H1 (cell line): ENCODE measurements at regions not wholly inside any gene's neighbourhood (a gene's known extent, or its start where the extent isn't known, plus 50 kb on each side); places are given as distances from the start of the nearest gene placed in this dataset.

Experiments
- CTCF ChIA-PET: fragments of 300-600 bp; sonication (Branson Sonifier 250); formaldehyde crosslinking; loops from one replicate; lab custom pipeline; 2021; ENCODE audit not compliant: partially characterized antibody; lab: Charles Lee
- POLR2A ChIA-PET: fragments of 300-600 bp; sonication (Branson Sonifier 250); formaldehyde crosslinking; loops from one replicate; lab custom pipeline; 2021; ENCODE audit warnings: inconsistent platforms; ENCODE audit not compliant: partially characterized antibody; lab: Charles Lee
- DNase-seq, 2 experiments: peaks; one replicate each; pipeline versions ENCODE4 v3.0.0 to v3.0.0-alpha.2; 2010 to 2022; ENCODE audit warnings: low spot score in 2 of 2, low read depth in 1 of 2, mixed read lengths in 1 of 2
- FAIRE-seq: peaks from 2 replicates; lab custom pipeline; 2011; peaks lifted over from hg19 to GRCh38; lab: Jason Lieb, UNC
- H2AFZ ChIP-seq: 2 replicates; pipeline ENCODE4 v1.8.1; 2012; ENCODE audit warnings: low read length, inconsistent platforms
- H2AK5ac ChIP-seq: 2 replicates; pipeline ENCODE4 v1.6.1; 2013; ENCODE audit warnings: low read depth, low read length
- H2BK120ac ChIP-seq: replicated peaks from 2 replicates; pipeline ENCODE3; 2013; ENCODE audit warnings: low read depth, low read length, inconsistent platforms
- H2BK12ac ChIP-seq: 2 replicates; pipeline ENCODE4 v1.6.1; 2013; ENCODE audit warnings: low read depth, low read length
- H2BK15ac ChIP-seq: 2 replicates; pipeline ENCODE4 v1.6.1; 2013; ENCODE audit warnings: low read length
- H2BK20ac ChIP-seq: 2 replicates; pipeline ENCODE4 v1.6.1; 2013; ENCODE audit warnings: low read length
- H2BK5ac ChIP-seq: 2 replicates; pipeline ENCODE4 v1.6.1; 2013; ENCODE audit warnings: low read depth, low read length
- H3K14ac ChIP-seq: 2 replicates; pipeline ENCODE4 v1.6.1; 2013; ENCODE audit warnings: inconsistent platforms; ENCODE audit not compliant: insufficient read length
- H3K18ac ChIP-seq: 2 replicates; pipeline ENCODE4 v1.6.1; 2013; ENCODE audit warnings: low read length; ENCODE audit errors: extremely low read depth
- H3K23ac ChIP-seq: 2 replicates; pipeline ENCODE4 v1.6.1; 2013; ENCODE audit warnings: inconsistent platforms; ENCODE audit not compliant: insufficient read length
- H3K23me2 ChIP-seq: 2 replicates; pipeline ENCODE4 v1.6.1; 2013; ENCODE audit warnings: low read depth, low read length
- H3K27ac ChIP-seq: 2 replicates; pipeline ENCODE4 v1.6.1; 2011; ENCODE audit warnings: low read depth, low read length, inconsistent platforms
- H3K27me3 ChIP-seq, 4 experiments: replicated peaks in 1 of 4; 1 replicate in 1 of 4; 2 replicates in 3 of 4; pipeline versions ENCODE4 v1.6.1 to v1.8.1; 2011 to 2013; ENCODE audit warnings: low read length in 3 of 4, mild to moderate bottlenecking in 3 of 4, inconsistent platforms in 2 of 4, mixed read lengths in 2 of 4, moderate library complexity in 1 of 4; ENCODE audit not compliant: control insufficient read depth in 3 of 4, insufficient read depth in 3 of 4; ENCODE audit errors: extremely low read depth in 1 of 4
- H3K36me3 ChIP-seq, 4 experiments: 2 replicates each; pipeline versions ENCODE4 v1.6.1 to v1.8.1; 2011 to 2013; ENCODE audit warnings: mild to moderate bottlenecking in 4 of 4, low read length in 3 of 4, moderate library complexity in 2 of 4, control low read depth in 1 of 4, inconsistent platforms in 1 of 4; ENCODE audit not compliant: insufficient read depth in 4 of 4, control insufficient read depth in 2 of 4
- H3K4ac ChIP-seq: replicated peaks from 2 replicates; pipeline ENCODE3; 2013; ENCODE audit warnings: low read length, low read depth, mixed read lengths, inconsistent platforms; ENCODE audit not compliant: insufficient read length
- H3K4me1 ChIP-seq, 4 experiments: replicated peaks in 1 of 4; 1 replicate in 1 of 4; 2 replicates in 3 of 4; pipeline versions ENCODE4 v1.6.1 to v1.8.1; 2011 to 2013; ENCODE audit warnings: low read length in 3 of 4, inconsistent platforms in 2 of 4, mixed read lengths in 1 of 4; ENCODE audit not compliant: insufficient read depth in 4 of 4, control insufficient read depth in 3 of 4
- H3K4me2 ChIP-seq, 2 experiments: 2 replicates each; pipeline versions ENCODE4 v1.6.1 to v1.8.1; 2011 to 2013; ENCODE audit warnings: low read depth in 2 of 2, low read length in 2 of 2, control low read depth in 1 of 2, inconsistent platforms in 1 of 2, mild to moderate bottlenecking in 1 of 2; ENCODE audit not compliant: insufficient read depth in 1 of 2
- H3K4me3 ChIP-seq, 4 experiments: fragments of 200-600, 300-600 bp in 1 of 4; sonication (generic), shearing (Covaris generic), sonication (Bioruptor Twin) in 1 of 4; 2 replicates each; pipeline versions ENCODE4 v1.5.1 to v1.8.1; 2011 to 2016; ENCODE audit warnings: low read length in 4 of 4, low read depth in 3 of 4, control low read depth in 2 of 4, inconsistent platforms in 2 of 4, mild to moderate bottlenecking in 2 of 4, mixed read lengths in 1 of 4, moderate library complexity in 1 of 4; ENCODE audit not compliant: insufficient read depth in 2 of 4; ENCODE audit errors: extremely low read depth in 1 of 4
- H3K56ac ChIP-seq: replicated peaks from 2 replicates; pipeline ENCODE3; 2013; ENCODE audit warnings: low read depth, mild to moderate bottlenecking, mixed read lengths, low read length, inconsistent platforms; ENCODE audit not compliant: insufficient read length
- H3K79me1 ChIP-seq: 2 replicates; pipeline ENCODE4 v1.6.1; 2013; ENCODE audit warnings: low read depth, low read length, control low read depth
- H3K79me2 ChIP-seq, 2 experiments: 2 replicates each; pipeline versions ENCODE4 v1.6.1 to v1.8.1; 2012 to 2013; ENCODE audit warnings: low read length in 2 of 2, mild to moderate bottlenecking in 2 of 2, inconsistent platforms in 1 of 2; ENCODE audit not compliant: insufficient read depth in 2 of 2, control insufficient read depth in 1 of 2
- H3K9ac ChIP-seq, 4 experiments: replicated peaks in 1 of 4; 1 replicate in 1 of 4; 2 replicates in 3 of 4; pipeline versions ENCODE4 v1.6.1 to v1.8.1; 2011 to 2013; ENCODE audit warnings: low read depth in 3 of 4, low read length in 3 of 4, control low read depth in 2 of 4, mild to moderate bottlenecking in 2 of 4, moderate library complexity in 2 of 4, inconsistent platforms in 1 of 4; ENCODE audit errors: extremely low read depth in 1 of 4
- H3K9me3 ChIP-seq, 2 experiments: 2 replicates each; pipeline versions ENCODE4 v1.6.1 to v1.8.1; 2012 to 2013; ENCODE audit warnings: mild to moderate bottlenecking in 2 of 2, moderate library complexity in 2 of 2, control low read depth in 1 of 2, inconsistent platforms in 1 of 2, low read depth in 1 of 2, low read length in 1 of 2, mixed read lengths in 1 of 2; ENCODE audit not compliant: insufficient read depth in 2 of 2
- H4K20me1 ChIP-seq, 2 experiments: replicated peaks in 1 of 2; 2 replicates each; pipeline versions ENCODE3 to v1.8.1; 2011 to 2013; ENCODE audit warnings: inconsistent platforms in 2 of 2, low read length in 2 of 2, mild to moderate bottlenecking in 1 of 2; ENCODE audit not compliant: insufficient read depth in 2 of 2, control insufficient read depth in 1 of 2
- H4K5ac ChIP-seq: 2 replicates; pipeline ENCODE4 v1.6.1; 2013; ENCODE audit warnings: low read length, low read depth, mixed read lengths, inconsistent platforms; ENCODE audit not compliant: insufficient read length
- H4K8ac ChIP-seq: 2 replicates; pipeline ENCODE4 v1.8.0; 2013; ENCODE audit warnings: mild to moderate bottlenecking, moderate library complexity, low read length, inconsistent platforms; ENCODE audit not compliant: insufficient read depth; ENCODE audit errors: extremely low read depth
- H4K91ac ChIP-seq: replicated peaks from 2 replicates; pipeline ENCODE3; 2013; ENCODE audit warnings: low read length, mixed read lengths, inconsistent platforms; ENCODE audit not compliant: insufficient read length
- BRCA1 ChIP-seq: IDR thresholded peaks from 2 replicates; pipeline ENCODE4 v1.6.1; 2012; ENCODE audit warnings: low read depth, low read length, improper control_type of control experiment
- SAP30 ChIP-seq: fragments of 300-600 bp; sonication (generic); IDR thresholded peaks from 2 replicates; pipeline ENCODE4 v1.7.1; 2012; ENCODE audit warnings: low read length, moderate library complexity, mild to moderate bottlenecking, inconsistent platforms; ENCODE audit not compliant: insufficient read depth, insufficient replicate concordance
- SP4 ChIP-seq: IDR thresholded peaks from 2 replicates; pipeline ENCODE4 v1.6.1; 2012; ENCODE audit warnings: low read length, inconsistent platforms
- WGBS, 2 experiments: shearing (Covaris generic) in 1 of 2; methylation state at CpG; one replicate each; pipeline versions ENCODE4 v1.1.6 to v1.1.7; 2013 to 2015; ENCODE audit warnings: low lambda C conversion rate in 2 of 2, mixed read lengths in 2 of 2, inconsistent platforms in 1 of 2, low coverage in 1 of 2, missing lambda C conversion rate in 1 of 2; ENCODE audit not compliant: insufficient replicate concordance in 2 of 2, insufficient coverage in 1 of 2, insufficient read length in 1 of 2; ENCODE audit errors: extremely low coverage in 1 of 2, missing lambda C conversion rate in 1 of 2; 5-methylcytosine and 5-hydroxymethylcytosine counted together

DNA sequence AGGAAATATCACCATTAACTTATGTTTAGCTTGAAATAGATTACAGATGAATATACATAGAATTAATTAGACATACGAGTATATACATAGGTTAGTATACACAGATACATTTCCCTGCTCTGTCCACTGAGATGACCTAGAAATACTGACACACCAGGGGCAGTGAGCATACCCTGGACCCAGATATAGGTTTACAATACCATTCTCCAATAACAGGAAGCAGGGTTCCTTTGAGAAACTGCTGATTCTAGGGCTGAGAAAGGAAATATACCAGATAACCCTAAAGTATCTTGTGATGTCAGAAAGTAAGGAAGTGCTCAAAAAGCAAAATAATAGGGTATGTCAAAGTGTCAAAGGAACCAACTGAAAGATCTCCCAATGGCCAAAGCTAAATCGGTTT is 322.5 kb downstream of the HAO1 start:
- no peak for TF ChIP-seq BRCA1
- no peak for TF ChIP-seq SP4
- no peak for TF ChIP-seq SAP30

More for the DNA sequence above, 322.5 kb downstream of the HAO1 start:
- DNase-seq (no peak), FAIRE-seq (no peak)
- H3K18ac ChIP-seq = no peak overlapping the region
- H3K36me3 ChIP-seq = no peaks in the 10 kb centered on the region
- no peak overlapping the region for H2BK12ac ChIP-seq
- H3K79me2 ChIP-seq = no peaks in the 10 kb centered on the region
- no peak overlapping the region for H2BK15ac ChIP-seq
- ChIA-PET CTCF (interaction anchor here (1.1 kb wide), 1 partner anchor 45 kb away, joined by 3 read pairs; no protein-coding TSS in a partner anchor), POLR2A (no interaction called here)
- no peaks in the 10 kb centered on the region for H3K79me1 ChIP-seq
- no peaks in the 10 kb centered on the region for H3K27me3 ChIP-seq
- H4K91ac ChIP-seq = no peak overlapping the region
- H3K4ac ChIP-seq = no peak overlapping the region
- H3K9me3 ChIP-seq = peaks cover 5 to 9% of the 10 kb centered on the region in 2 experiments; a peak in 2 of 4 replicates
- no peak overlapping the region for H2BK120ac ChIP-seq
- no peak overlapping the region for H3K9ac ChIP-seq
- 95% methylated on average over 2 of the region's 2 CpGs; no CpG with 5 or more reads in 1 of the 2 experiments for WGBS, 2 experiments
- no peak overlapping the region for H2BK5ac ChIP-seq
- no peak overlapping the region for H3K23ac ChIP-seq
- H3K4me1 ChIP-seq = no peaks in the 10 kb centered on the region
- no peaks in the 10 kb centered on the region for H4K20me1 ChIP-seq
- H3K4me2 ChIP-seq = no peak overlapping the region
- H4K8ac ChIP-seq = no peak overlapping the region
- no peak overlapping the region for H2AFZ ChIP-seq
- H3K4me3 ChIP-seq = no peak overlapping the region
- no peak overlapping the region for H3K56ac ChIP-seq
- no peak overlapping the region for H3K14ac ChIP-seq
- no peak overlapping the region for H4K5ac ChIP-seq
- no peaks in the 10 kb centered on the region for H3K23me2 ChIP-seq
- H2AK5ac ChIP-seq = no peak overlapping the region
- no peak overlapping the region for H3K27ac ChIP-seq
- no peak overlapping the region for H2BK20ac ChIP-seq
